ENCODE measurements at regions not wholly inside any gene's neighbourhood (a gene's known extent, or its start where the extent isn't known, plus 50 kb on each side); places are given as distances from the start of the nearest gene placed in this dataset.

- no peak for TF ChIP-seq CTCF (IDR thresholded peaks at IDR 0.05)
Measured at GRCh38 chr5:82811490-82811889, 265.7 kb downstream of the TMEM167A start.

- TF ChIP-seq CTCF (IDR thresholded peaks at IDR 0.05) = no peak
Measured at GRCh38 chr5:82809420-82810143, 267.6 kb downstream of the TMEM167A start.

GRCh38 chr5:82808960-82809359 lies 268.2 kb downstream of the TMEM167A start:
- TF ChIP-seq CTCF (IDR thresholded peaks at IDR 0.05) = no peak

GRCh38 chr5:82807021-82807420 lies 270.2 kb downstream of the TMEM167A start:
- TF ChIP-seq CTCF (IDR thresholded peaks at IDR 0.05) = no peak

- no peak for TF ChIP-seq CTCF (IDR thresholded peaks at IDR 0.05)
Measured at GRCh38 chr5:82806513-82806912, 270.7 kb downstream of the TMEM167A start.

- TF ChIP-seq CTCF (IDR thresholded peaks at IDR 0.05) = no peak
Measured at GRCh38 chr5:82804155-82804690, 273.0 kb downstream of the TMEM167A start.

- no peak for TF ChIP-seq CTCF (IDR thresholded peaks at IDR 0.05)
Measured at GRCh38 chr5:82802954-82803353, 274.2 kb downstream of the TMEM167A start.
